ENCODE measurements at regions not wholly inside any gene's neighbourhood (a gene's known extent, or its start where the extent isn't known, plus 50 kb on each side); places are given as distances from the start of the nearest gene placed in this dataset.

- no peak for TF ChIP-seq ZBTB43 (CRISPR knock-in tag; IDR thresholded peaks at IDR 0.05)
Measured at GRCh38 chr1:90856463-90857007, 139.4 kb upstream of the BARHL2 start (continued).

GRCh38 chr1:90854397-90854924 is 137.4 kb upstream of the BARHL2 start:
- Mint-ChIP-seq H3K27ac (no peak overlapping the region), H3K9me3 (no peaks in the 10 kb centered on the region), H3K27me3 (ENCODE audit: low read depth) (peaks cover 43% of the 10 kb centered on the region), H3K4me3 (no peak overlapping the region), H3K36me3 (no peaks in the 10 kb centered on the region), H3K4me1 (peaks cover 15% of the 10 kb centered on the region)
- CTCF ChIA-PET: interaction anchor here (1.3 to 1.6 kb wide), 3 partner anchors 130 to 312 kb away, joined by 5 to 6 read pairs (median 5); no protein-coding TSS in a partner anchor
- POLR2A ChIA-PET: no interaction called here
- ATAC-seq (no peak), DNase-seq (ENCODE audit: low spot score) (no peak)
- no peak for TF ChIP-seq ZNF423 (CRISPR knock-in tag; IDR thresholded peaks at IDR 0.05)
- TF ChIP-seq ZNF263 (CRISPR knock-in tag; IDR thresholded peaks at IDR 0.05; ENCODE audit: low read depth): no peak
- TF ChIP-seq E2F4 (CRISPR knock-in tag; IDR thresholded peaks at IDR 0.05; ENCODE audit: borderline replicate concordance, low read depth): no peak
- no peak for TF ChIP-seq JUN (CRISPR knock-in tag; IDR thresholded peaks at IDR 0.05)
- no peak for TF ChIP-seq TCF7 (CRISPR knock-in tag; IDR thresholded peaks at IDR 0.05; ENCODE audit: low read depth)
- no peak for TF ChIP-seq KAT7 (CRISPR knock-in tag; IDR thresholded peaks at IDR 0.05; ENCODE audit: borderline replicate concordance)
- no peak for TF ChIP-seq ZNF281 (CRISPR knock-in tag; IDR thresholded peaks at IDR 0.05)
- TF ChIP-seq ZNF396 (CRISPR knock-in tag; IDR thresholded peaks at IDR 0.05; ENCODE audit: borderline replicate concordance): no peak
- TF ChIP-seq ATF3 (CRISPR knock-in tag; conservative IDR thresholded peaks at IDR 0.05): no peak
- no peak for TF ChIP-seq ATF1 (CRISPR knock-in tag; IDR thresholded peaks at IDR 0.05)
- TF ChIP-seq RORB (CRISPR knock-in tag; IDR thresholded peaks at IDR 0.05): no peak
- TF ChIP-seq ZBTB43 (CRISPR knock-in tag; IDR thresholded peaks at IDR 0.05): no peak
- no peak for TF ChIP-seq CTCF (IDR thresholded peaks at IDR 0.05)
- TF ChIP-seq TEAD4 (CRISPR knock-in tag; IDR thresholded peaks at IDR 0.05): no peak
- TF ChIP-seq USF2 (CRISPR knock-in tag; IDR thresholded peaks at IDR 0.05): no peak
- no peak for TF ChIP-seq E2F5 (CRISPR knock-in tag; IDR thresholded peaks at IDR 0.05)
- TF ChIP-seq CREM (CRISPR knock-in tag; IDR thresholded peaks at IDR 0.05): no peak
- no peak for TF ChIP-seq EMX1 (CRISPR knock-in tag; IDR thresholded peaks at IDR 0.05)
